ENCODE measurements at regions not wholly inside any gene's neighbourhood (a gene's known extent, or its start where the extent isn't known, plus 50 kb on each side); places are given as distances from the start of the nearest gene placed in this dataset.
"Not testable (repeated sequence)": the region's sequence is repeated elsewhere in the genome, so short reads cannot be mapped to it uniquely, and the experiment has no call there.

- no peak for DNase-seq (ENCODE audit: low read depth in 2 of 2)
Measured at GRCh38 chr11:33471541-33471940, 214.4 kb downstream of the HIPK3 start.

- no peak for DNase-seq (ENCODE audit: low read depth in 2 of 2)
Measured at GRCh38 chr11:33467966-33468365, 210.8 kb downstream of the HIPK3 start.

- peak in 1 of 2 donors; percentile 75 for DNase-seq (ENCODE audit: low read depth in 2 of 2)
Measured at GRCh38 chr11:33463059-33463458, 205.9 kb downstream of the HIPK3 start.

GRCh38 chr11:33461369-33462125 is 204.4 kb downstream of the HIPK3 start:
- DNase-seq (ENCODE audit: low read depth in 2 of 2), result no peak

GRCh38 chr11:33457948-33458347 is 200.8 kb downstream of the HIPK3 start:
- DNase-seq (ENCODE audit: low read depth in 2 of 2), result no peak

GRCh38 chr11:33455867-33456463 is 198.8 kb downstream of the HIPK3 start:
- no peak for DNase-seq (ENCODE audit: low read depth in 2 of 2)

- no peak for DNase-seq (ENCODE audit: low read depth in 2 of 2)
Measured at GRCh38 chr11:33454264-33454663, 197.1 kb downstream of the HIPK3 start.

GRCh38 chr11:33452836-33453624 is 195.8 kb downstream of the HIPK3 start:
- DNase-seq (ENCODE audit: low read depth in 2 of 2), result peak in 1 of 2 donors; percentile 75

- no peak for DNase-seq (ENCODE audit: low read depth in 2 of 2)
Measured at GRCh38 chr11:33451364-33451763, 194.2 kb downstream of the HIPK3 start.

GRCh38 chr11:33449798-33450197 is 192.6 kb downstream of the HIPK3 start:
- no peak for DNase-seq (ENCODE audit: low read depth in 2 of 2)

- DNase-seq (ENCODE audit: low read depth in 2 of 2), result peak in 1 of 2 donors; percentile 35
Measured at GRCh38 chr11:33448461-33449130, 191.4 kb downstream of the HIPK3 start.

- peak; percentile 4 to 66 for DNase-seq (ENCODE audit: low read depth in 2 of 2)
Measured at GRCh38 chr11:33445761-33446161, 188.6 kb downstream of the HIPK3 start.

- peak in 1 of 2 donors; percentile 49 for DNase-seq (ENCODE audit: low read depth in 2 of 2)
Measured at GRCh38 chr11:33444835-33445594, 187.8 kb downstream of the HIPK3 start.

- no peak for DNase-seq (ENCODE audit: low read depth in 2 of 2)
Measured at GRCh38 chr11:33443684-33444083, 186.5 kb downstream of the HIPK3 start.

GRCh38 chr11:33438301-33438700 is 181.1 kb downstream of the HIPK3 start:
- no peak for DNase-seq (ENCODE audit: low read depth in 2 of 2)

GRCh38 chr11:33437529-33437928 is 180.3 kb downstream of the HIPK3 start:
- no peak for DNase-seq (ENCODE audit: low read depth in 2 of 2)

- no peak for DNase-seq (ENCODE audit: low read depth in 2 of 2)
Measured at GRCh38 chr11:33435216-33435615, 178.0 kb downstream of the HIPK3 start.

GRCh38 chr11:33434294-33434693 is 177.1 kb downstream of the HIPK3 start:
- no peak for DNase-seq (ENCODE audit: low read depth in 2 of 2)

- DNase-seq (ENCODE audit: low read depth in 2 of 2), result not testable (repeated sequence)
Measured at GRCh38 chr11:33428435-33428834, 171.3 kb downstream of the HIPK3 start.

GRCh38 chr11:33420959-33421566 is 163.9 kb downstream of the HIPK3 start:
- DNase-seq (ENCODE audit: low read depth in 2 of 2), result no peak

- no peak for DNase-seq (ENCODE audit: low read depth in 2 of 2)
Measured at GRCh38 chr11:33419924-33420323, 162.7 kb downstream of the HIPK3 start.
